ENCODE measurements at regions not wholly inside any gene's neighbourhood (a gene's known extent, or its start where the extent isn't known, plus 50 kb on each side); places are given as distances from the start of the nearest gene placed in this dataset.

- TF ChIP-seq, protein P1, sequence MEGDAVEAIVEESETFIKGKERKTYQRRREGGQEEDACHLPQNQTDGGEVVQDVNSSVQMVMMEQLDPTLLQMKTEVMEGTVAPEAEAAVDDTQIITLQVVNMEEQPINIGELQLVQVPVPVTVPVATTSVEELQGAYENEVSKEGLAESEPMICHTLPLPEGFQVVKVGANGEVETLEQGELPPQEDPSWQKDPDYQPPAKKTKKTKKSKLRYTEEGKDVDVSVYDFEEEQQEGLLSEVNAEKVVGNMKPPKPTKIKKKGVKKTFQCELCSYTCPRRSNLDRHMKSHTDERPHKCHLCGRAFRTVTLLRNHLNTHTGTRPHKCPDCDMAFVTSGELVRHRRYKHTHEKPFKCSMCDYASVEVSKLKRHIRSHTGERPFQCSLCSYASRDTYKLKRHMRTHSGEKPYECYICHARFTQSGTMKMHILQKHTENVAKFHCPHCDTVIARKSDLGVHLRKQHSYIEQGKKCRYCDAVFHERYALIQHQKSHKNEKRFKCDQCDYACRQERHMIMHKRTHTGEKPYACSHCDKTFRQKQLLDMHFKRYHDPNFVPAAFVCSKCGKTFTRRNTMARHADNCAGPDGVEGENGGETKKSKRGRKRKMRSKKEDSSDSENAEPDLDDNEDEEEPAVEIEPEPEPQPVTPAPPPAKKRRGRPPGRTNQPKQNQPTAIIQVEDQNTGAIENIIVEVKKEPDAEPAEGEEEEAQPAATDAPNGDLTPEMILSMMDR (IDR thresholded peaks at IDR 0.05; ENCODE audit: low read depth, low read length, missing control alignments): no peak
- H3K4me3 ChIP-seq (ENCODE audit: low read depth, low read length): no peak overlapping the region
- DNase-seq (ENCODE audit: low read depth): no peak
- in situ Hi-C loops (cut with HindIII; ENCODE audit: low sequenced_read_pairs): no loop called here
Observed at GRCh38 chr12:96099986-96100385, 64.6 kb upstream of the LTA4H start.

GRCh38 chr12:96101806-96102205, 66.4 kb upstream of the LTA4H start:
- H3K4me3 ChIP-seq (ENCODE audit: low read depth, low read length): no peak overlapping the region
- DNase-seq (ENCODE audit: low read depth): no peak
- TF ChIP-seq, protein P1 (IDR thresholded peaks at IDR 0.05; ENCODE audit: low read depth, low read length, missing control alignments): no peak
- in situ Hi-C loops (cut with HindIII; ENCODE audit: low sequenced_read_pairs): no loop called here

GRCh38 chr12:96103067-96103644, 67.8 kb upstream of the LTA4H start:
- no peak for DNase-seq (ENCODE audit: low read depth)
- in situ Hi-C loops (cut with HindIII; ENCODE audit: low sequenced_read_pairs): no loop called here
- TF ChIP-seq, protein P1 (IDR thresholded peaks at IDR 0.05; ENCODE audit: low read depth, low read length, missing control alignments): no peak
- H3K4me3 ChIP-seq (ENCODE audit: low read depth, low read length): no peak overlapping the region

DNA sequence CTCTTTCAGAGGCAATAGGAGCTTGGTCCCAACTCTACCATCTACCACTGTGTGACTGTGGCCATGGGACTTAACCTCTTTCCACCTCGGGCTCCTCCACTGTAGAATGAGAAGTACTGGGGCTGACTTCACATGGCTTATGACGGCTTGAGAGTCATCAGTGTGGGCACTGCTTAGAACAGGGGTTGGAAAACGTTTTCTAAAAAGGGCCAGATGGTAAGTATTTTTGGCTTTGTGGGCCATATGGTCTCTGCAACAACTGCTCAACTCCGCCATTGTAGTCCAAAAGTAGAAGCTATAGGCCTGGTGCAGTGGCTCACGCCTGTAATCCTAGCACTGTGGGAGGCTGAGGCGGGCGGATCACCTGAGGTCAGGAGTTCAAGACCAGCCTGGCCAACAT, 69.2 kb upstream of the LTA4H start:
- in situ Hi-C loops (cut with HindIII; ENCODE audit: low sequenced_read_pairs): no loop called here

DNA sequence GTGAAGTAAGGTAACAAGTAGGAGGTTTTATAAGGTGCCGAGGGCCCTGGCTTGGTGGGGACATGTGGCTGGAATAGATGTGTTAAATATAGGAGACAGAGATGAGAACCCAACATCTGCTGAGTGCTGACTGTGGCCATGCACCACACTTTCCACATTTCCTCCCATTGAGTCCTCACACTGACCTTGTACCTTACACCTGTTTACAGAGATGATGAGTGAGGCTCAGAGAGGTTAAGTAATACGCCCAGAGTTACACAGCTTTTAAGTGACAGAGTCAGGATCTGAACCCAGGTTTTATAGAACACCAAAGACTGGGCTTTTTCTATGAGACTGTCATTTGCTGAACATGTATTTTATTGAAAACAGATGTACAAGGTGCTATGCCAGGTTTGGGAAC, 70.8 kb upstream of the LTA4H start:
- H3K4me3 ChIP-seq (ENCODE audit: low read depth, low read length): no peak overlapping the region
- TF ChIP-seq, protein P1 (IDR thresholded peaks at IDR 0.05; ENCODE audit: low read depth, low read length, missing control alignments): no peak
- in situ Hi-C loops (cut with HindIII; ENCODE audit: low sequenced_read_pairs): no loop called here
- no peak for DNase-seq (ENCODE audit: low read depth)

More for the DNA sequence above, 69.2 kb upstream of the LTA4H start:
- TF ChIP-seq, protein P1 (IDR thresholded peaks at IDR 0.05; ENCODE audit: low read depth, low read length, missing control alignments): no peak
- no peak for DNase-seq (ENCODE audit: low read depth)
- no peak overlapping the region for H3K4me3 ChIP-seq (ENCODE audit: low read depth, low read length)

DNA sequence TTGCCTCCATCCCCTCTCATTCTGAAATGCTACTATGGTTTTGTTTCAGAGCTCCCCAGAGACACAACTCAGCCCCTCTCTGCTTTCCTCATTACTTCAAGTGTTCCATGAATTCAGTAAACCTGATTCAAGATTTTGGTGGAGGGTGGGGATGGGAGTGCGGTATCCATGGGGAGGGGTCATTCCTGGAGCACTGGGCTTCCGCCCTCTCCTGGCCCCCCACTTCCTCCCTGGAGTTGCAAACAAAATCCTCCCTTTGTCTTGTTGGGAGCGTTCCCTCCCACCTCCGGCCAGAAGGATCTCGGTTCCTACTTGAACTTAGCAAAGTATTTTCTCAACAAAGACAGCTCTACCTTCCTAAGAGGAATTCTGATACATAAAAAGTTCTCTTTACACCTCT, 71.8 kb upstream of the LTA4H start:
- no peak for DNase-seq (ENCODE audit: low read depth)
- H3K4me3 ChIP-seq (ENCODE audit: low read depth, low read length): no peak overlapping the region
- in situ Hi-C loops (cut with HindIII; ENCODE audit: low sequenced_read_pairs): no loop called here
- TF ChIP-seq, protein P1 (IDR thresholded peaks at IDR 0.05; ENCODE audit: low read depth, low read length, missing control alignments): no peak
